ENCODE measurements at regions not wholly inside any gene's neighbourhood (a gene's known extent, or its start where the extent isn't known, plus 50 kb on each side); places are given as distances from the start of the nearest gene placed in this dataset.

DNA sequence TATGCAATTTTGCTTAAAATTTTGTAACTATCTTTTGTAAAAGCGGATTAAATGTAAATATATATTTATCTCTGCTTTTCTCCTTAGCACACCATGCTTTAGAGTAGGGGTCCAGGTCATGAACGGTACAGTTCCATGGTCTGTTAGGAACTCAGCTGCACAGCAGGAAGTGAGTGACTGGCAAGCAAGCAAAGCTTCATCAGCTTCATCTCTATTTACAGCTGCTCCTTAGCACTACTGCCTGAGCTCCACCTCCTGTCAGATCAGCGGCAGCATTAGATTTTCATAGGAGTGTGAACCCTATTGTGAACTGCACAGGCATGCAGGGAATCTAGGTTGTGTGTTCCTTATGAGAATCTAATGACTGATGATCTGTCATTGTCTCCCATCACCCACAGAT lies 959.0 kb upstream of the SLC39A10 start:
- H2AFZ ChIP-seq (ENCODE audit: low read length), result no peak overlapping the region
- no peak overlapping the region for H3K4me2 ChIP-seq (ENCODE audit: low read depth, low read length)
- TF ChIP-seq, protein P1, sequence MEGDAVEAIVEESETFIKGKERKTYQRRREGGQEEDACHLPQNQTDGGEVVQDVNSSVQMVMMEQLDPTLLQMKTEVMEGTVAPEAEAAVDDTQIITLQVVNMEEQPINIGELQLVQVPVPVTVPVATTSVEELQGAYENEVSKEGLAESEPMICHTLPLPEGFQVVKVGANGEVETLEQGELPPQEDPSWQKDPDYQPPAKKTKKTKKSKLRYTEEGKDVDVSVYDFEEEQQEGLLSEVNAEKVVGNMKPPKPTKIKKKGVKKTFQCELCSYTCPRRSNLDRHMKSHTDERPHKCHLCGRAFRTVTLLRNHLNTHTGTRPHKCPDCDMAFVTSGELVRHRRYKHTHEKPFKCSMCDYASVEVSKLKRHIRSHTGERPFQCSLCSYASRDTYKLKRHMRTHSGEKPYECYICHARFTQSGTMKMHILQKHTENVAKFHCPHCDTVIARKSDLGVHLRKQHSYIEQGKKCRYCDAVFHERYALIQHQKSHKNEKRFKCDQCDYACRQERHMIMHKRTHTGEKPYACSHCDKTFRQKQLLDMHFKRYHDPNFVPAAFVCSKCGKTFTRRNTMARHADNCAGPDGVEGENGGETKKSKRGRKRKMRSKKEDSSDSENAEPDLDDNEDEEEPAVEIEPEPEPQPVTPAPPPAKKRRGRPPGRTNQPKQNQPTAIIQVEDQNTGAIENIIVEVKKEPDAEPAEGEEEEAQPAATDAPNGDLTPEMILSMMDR (IDR thresholded peaks at IDR 0.05; ENCODE audit: low read length), result no peak
- TF ChIP-seq EZH2phosphoT487 (IDR thresholded peaks at IDR 0.05; ENCODE audit: low read length), result no peak
- no peak for TF ChIP-seq EZH2 (optimal IDR thresholded peaks at IDR 0.05; ENCODE audit: low read depth, low read length)

DNA sequence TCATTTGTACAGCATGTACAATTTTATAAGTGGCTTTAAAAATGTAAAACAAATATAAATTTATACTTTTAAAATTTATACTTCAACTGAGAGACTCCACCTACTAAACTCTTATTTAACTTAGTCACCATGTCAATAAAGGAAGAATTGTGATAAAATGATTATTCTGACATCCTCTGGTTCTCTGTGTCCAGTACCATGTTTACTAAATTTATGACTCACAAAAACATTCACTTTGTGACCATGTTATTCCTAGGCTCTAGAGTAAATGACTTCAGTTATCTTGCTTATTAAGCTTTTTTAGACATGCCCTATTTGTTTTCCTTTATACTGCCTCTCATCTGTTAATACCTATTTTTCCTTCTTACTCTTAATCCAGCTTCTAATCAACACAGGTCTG lies 959.6 kb upstream of the SLC39A10 start:
- H2AFZ ChIP-seq (ENCODE audit: low read length), result no peak overlapping the region
- H3K79me2 ChIP-seq (ENCODE audit: low read length), result no peaks in the 10 kb centered on the region
- no peaks in the 10 kb centered on the region for H3K9me2 ChIP-seq (replicated peaks; ENCODE audit: insufficient read depth, low read length)
- TF ChIP-seq EZH2phosphoT487 (IDR thresholded peaks at IDR 0.05; ENCODE audit: low read length), result no peak
- TF ChIP-seq EZH2 (optimal IDR thresholded peaks at IDR 0.05; ENCODE audit: low read depth, low read length), result no peak
- TF ChIP-seq, protein P1 (IDR thresholded peaks at IDR 0.05; ENCODE audit: low read length), result no peak
- H3K4me1 ChIP-seq (ENCODE audit: low read length), result no peaks in the 10 kb centered on the region
- no peak for DNase-seq
- H3K27me3 ChIP-seq (replicated peaks; ENCODE audit: insufficient read depth, low read length), result no peaks in the 10 kb centered on the region
- no peak overlapping the region for H3K27ac ChIP-seq (ENCODE audit: low read length)
- no peak overlapping the region for H3K9ac ChIP-seq (ENCODE audit: low read length)
- H3K4me2 ChIP-seq (ENCODE audit: low read depth, low read length), result no peak overlapping the region
- no peaks in the 10 kb centered on the region for H3K36me3 ChIP-seq (replicated peaks; ENCODE audit: insufficient read depth, low read length)
- H3F3A ChIP-seq (ENCODE audit: insufficient read depth, low read length), result no peaks in the 10 kb centered on the region
- H4K20me1 ChIP-seq (ENCODE audit: insufficient read depth, low read length), result no peaks in the 10 kb centered on the region
- H3K4me3 ChIP-seq (ENCODE audit: low read length), result no peak overlapping the region
- no peaks in the 10 kb centered on the region for H3K9me3 ChIP-seq (replicated peaks; ENCODE audit: insufficient read depth, low read length)

More for the DNA sequence above, 959.0 kb upstream of the SLC39A10 start:
- no peaks in the 10 kb centered on the region for H3K9me3 ChIP-seq (replicated peaks; ENCODE audit: insufficient read depth, low read length)
- no peak overlapping the region for H3K4me3 ChIP-seq (ENCODE audit: low read length)
- no peak overlapping the region for H3K27ac ChIP-seq (ENCODE audit: low read length)
- DNase-seq, result no peak
- no peaks in the 10 kb centered on the region for H3K27me3 ChIP-seq (replicated peaks; ENCODE audit: insufficient read depth, low read length)
- no peaks in the 10 kb centered on the region for H3K79me2 ChIP-seq (ENCODE audit: low read length)
- no peaks in the 10 kb centered on the region for H3K9me2 ChIP-seq (replicated peaks; ENCODE audit: insufficient read depth, low read length)
- no peaks in the 10 kb centered on the region for H3K36me3 ChIP-seq (replicated peaks; ENCODE audit: insufficient read depth, low read length)
- H3K9ac ChIP-seq (ENCODE audit: low read length), result no peak overlapping the region
- no peaks in the 10 kb centered on the region for H3K4me1 ChIP-seq (ENCODE audit: low read length)
- no peaks in the 10 kb centered on the region for H4K20me1 ChIP-seq (ENCODE audit: insufficient read depth, low read length)
- no peaks in the 10 kb centered on the region for H3F3A ChIP-seq (ENCODE audit: insufficient read depth, low read length)

DNA sequence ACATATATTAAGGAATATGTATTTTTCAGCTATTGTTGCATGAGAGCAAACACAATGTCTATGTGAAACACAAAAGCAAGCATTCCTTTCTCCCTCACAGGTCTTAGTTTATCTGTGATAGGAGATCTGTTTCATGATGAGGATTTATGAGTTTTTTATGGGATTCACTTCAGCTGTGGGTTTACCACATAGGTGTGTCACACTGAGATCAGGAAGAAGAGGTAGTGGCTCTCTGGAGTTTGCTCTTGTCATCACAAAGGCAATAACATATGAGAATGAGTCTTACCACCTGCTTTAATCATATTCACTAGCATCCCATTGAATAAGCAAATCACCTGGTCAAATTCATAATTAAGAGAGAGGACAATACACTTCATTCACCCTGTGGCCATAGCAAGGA lies 960.3 kb upstream of the SLC39A10 start:
- H4K20me1 ChIP-seq (ENCODE audit: insufficient read depth, low read length), result no peaks in the 10 kb centered on the region
- no peaks in the 10 kb centered on the region for H3K9me2 ChIP-seq (replicated peaks; ENCODE audit: insufficient read depth, low read length)
- no peaks in the 10 kb centered on the region for H3K27me3 ChIP-seq (replicated peaks; ENCODE audit: insufficient read depth, low read length)
- H3F3A ChIP-seq (ENCODE audit: insufficient read depth, low read length), result no peaks in the 10 kb centered on the region
- no peak overlapping the region for H3K4me3 ChIP-seq (ENCODE audit: low read length)
- H3K79me2 ChIP-seq (ENCODE audit: low read length), result no peaks in the 10 kb centered on the region
- H3K36me3 ChIP-seq (replicated peaks; ENCODE audit: insufficient read depth, low read length), result no peaks in the 10 kb centered on the region
- no peak overlapping the region for H2AFZ ChIP-seq (ENCODE audit: low read length)
- no peak overlapping the region for H3K9ac ChIP-seq (ENCODE audit: low read length)
- no peak overlapping the region for H3K4me2 ChIP-seq (ENCODE audit: low read depth, low read length)
- H3K4me1 ChIP-seq (ENCODE audit: low read length), result no peaks in the 10 kb centered on the region
- no peak for DNase-seq
- no peaks in the 10 kb centered on the region for H3K9me3 ChIP-seq (replicated peaks; ENCODE audit: insufficient read depth, low read length)
- H3K27ac ChIP-seq (ENCODE audit: low read length), result no peak overlapping the region
- no peak for TF ChIP-seq EZH2phosphoT487 (IDR thresholded peaks at IDR 0.05; ENCODE audit: low read length)
- TF ChIP-seq, protein P1 (IDR thresholded peaks at IDR 0.05; ENCODE audit: low read length), result no peak
